Germinal center (tissue), 1 donor: ENCODE measurements at regions not wholly inside any gene's neighbourhood (a gene's known extent, or its start where the extent isn't known, plus 50 kb on each side); places are given as distances from the start of the nearest gene placed in this dataset.

Source experiments
- DNase-seq: peaks from one replicate; pipeline ENCODE4 v3.0.0; 2012; ENCODE audit warnings: mixed read lengths, low spot score

GRCh38 chr3:124605781-124606579, 124.3 kb upstream of the UMPS start:
- no peak for DNase-seq

DNA sequence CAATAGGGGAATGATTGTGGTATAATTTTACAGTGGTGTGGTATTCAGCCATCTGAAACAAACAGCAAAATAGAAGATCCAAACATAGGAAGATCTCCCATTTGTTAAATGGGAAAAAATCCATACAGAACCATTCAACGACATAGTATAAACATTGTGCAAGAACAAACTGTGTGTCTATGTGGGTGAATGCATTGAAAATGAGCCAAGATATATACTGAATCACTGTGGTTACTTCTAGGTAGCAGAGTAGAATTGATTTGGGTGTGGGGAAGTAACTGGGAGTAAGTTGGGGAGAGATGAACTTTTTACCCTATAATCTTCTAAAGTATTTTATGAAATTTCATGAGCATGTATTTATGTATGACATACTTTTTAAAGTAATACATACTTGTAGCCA, 123.1 kb upstream of the UMPS start:
- DNase-seq: no peak

GRCh38 chr3:124609402-124609801, 120.8 kb upstream of the UMPS start:
- DNase-seq: no peak

DNA sequence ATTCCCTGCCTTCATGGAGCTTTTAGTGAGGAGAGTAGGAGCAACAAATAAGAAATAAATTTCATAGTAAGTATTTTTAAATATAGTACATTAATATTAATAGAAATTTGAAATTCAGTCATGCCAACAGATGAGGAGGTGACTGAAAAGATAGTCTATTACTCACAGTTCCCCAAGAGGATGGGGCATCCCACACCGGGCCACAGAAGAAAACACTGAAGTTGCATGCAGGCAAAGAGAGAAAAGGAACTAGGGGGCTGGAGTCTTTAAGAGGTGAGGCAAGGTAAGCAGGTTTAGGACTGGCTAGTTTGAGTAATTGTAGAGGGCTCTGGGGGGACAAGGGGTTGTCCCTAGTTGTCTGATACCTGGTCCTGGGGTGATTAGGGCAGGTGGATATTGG, 120.1 kb upstream of the UMPS start:
- DNase-seq: no peak

- no peak for DNase-seq
Measured at GRCh38 chr3:124611520-124611919, 118.7 kb upstream of the UMPS start.

- no peak for DNase-seq
Measured at GRCh38 chr3:124615896-124616543, 114.2 kb upstream of the UMPS start.

DNA sequence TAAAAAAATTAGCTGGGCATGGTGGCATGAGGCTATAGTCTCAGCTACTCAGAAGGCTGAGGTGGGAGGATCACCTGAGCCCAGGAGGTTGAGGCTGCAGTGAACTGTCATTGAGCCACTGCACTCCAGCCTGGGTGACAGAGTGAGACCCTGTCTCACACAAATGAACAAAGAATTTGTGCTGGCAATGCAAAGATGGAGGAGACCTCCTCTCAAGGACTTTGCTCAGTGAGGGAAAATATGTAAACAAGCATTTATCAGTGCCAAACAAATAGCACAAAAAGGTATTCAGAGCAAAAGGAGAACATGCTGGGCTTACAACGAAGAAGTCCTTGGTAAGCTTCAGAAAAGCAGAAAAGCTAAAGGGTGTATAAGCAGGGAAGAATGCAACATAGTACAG, 113.1 kb upstream of the UMPS start:
- DNase-seq: no peak

GRCh38 chr3:124619887-124620599, 110.2 kb upstream of the UMPS start:
- DNase-seq: no peak

GRCh38 chr3:124620600-124621063, 109.6 kb upstream of the UMPS start:
- no peak for DNase-seq

DNA sequence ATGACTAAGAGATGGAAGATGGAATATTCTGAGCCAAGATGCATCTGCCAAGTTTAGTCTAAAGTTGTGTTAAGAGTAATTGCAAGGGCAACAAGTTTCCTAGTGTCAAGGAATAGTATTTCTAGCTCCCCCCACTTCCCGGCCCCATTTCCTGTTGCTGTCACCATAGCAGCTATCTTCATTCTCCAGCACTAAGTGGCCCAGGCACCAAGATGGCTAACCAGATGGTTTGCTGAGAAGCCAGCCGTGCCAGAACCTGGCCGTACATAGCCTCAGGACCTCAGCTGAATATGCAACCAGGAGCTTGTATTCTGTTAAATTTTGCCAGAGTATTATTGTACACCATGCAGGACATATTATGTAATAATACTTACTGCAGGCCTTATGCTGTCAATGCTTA, 108.8 kb upstream of the UMPS start:
- no peak for DNase-seq

GRCh38 chr3:124625074-124625473, 105.2 kb upstream of the UMPS start:
- DNase-seq: no peak

GRCh38 chr3:124627501-124627908, 102.7 kb upstream of the UMPS start:
- no peak for DNase-seq

- DNase-seq: no peak
Measured at GRCh38 chr3:124628863-124629262, 101.4 kb upstream of the UMPS start.

GRCh38 chr3:124629497-124629896, 100.8 kb upstream of the UMPS start:
- DNase-seq: no peak

DNA sequence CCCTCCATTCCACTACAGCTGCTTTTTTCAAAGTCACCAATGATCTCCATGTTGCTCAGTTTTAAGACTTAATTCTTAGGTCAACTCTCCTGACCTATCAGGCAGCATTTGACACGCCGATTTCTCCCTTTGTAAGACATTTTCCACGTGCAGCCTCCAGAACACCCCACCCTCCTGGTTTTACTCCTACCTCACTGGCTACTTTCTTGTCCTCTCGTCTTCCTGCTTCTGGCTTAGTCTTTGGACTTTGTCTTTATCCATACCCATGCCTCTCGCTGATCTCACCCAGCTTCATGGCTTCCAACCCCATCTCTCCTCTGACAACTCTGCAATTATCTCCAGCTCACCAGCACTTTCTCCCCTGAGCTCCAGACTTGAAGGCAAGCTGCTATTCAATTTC, 99.3 kb upstream of the UMPS start:
- no peak for DNase-seq

GRCh38 chr3:124631727-124632126, 98.5 kb upstream of the UMPS start:
- no peak for DNase-seq

- DNase-seq: no peak
Measured at GRCh38 chr3:124632566-124633140, 97.6 kb upstream of the UMPS start.

GRCh38 chr3:124633524-124633923, 96.7 kb upstream of the UMPS start:
- no peak for DNase-seq

DNA sequence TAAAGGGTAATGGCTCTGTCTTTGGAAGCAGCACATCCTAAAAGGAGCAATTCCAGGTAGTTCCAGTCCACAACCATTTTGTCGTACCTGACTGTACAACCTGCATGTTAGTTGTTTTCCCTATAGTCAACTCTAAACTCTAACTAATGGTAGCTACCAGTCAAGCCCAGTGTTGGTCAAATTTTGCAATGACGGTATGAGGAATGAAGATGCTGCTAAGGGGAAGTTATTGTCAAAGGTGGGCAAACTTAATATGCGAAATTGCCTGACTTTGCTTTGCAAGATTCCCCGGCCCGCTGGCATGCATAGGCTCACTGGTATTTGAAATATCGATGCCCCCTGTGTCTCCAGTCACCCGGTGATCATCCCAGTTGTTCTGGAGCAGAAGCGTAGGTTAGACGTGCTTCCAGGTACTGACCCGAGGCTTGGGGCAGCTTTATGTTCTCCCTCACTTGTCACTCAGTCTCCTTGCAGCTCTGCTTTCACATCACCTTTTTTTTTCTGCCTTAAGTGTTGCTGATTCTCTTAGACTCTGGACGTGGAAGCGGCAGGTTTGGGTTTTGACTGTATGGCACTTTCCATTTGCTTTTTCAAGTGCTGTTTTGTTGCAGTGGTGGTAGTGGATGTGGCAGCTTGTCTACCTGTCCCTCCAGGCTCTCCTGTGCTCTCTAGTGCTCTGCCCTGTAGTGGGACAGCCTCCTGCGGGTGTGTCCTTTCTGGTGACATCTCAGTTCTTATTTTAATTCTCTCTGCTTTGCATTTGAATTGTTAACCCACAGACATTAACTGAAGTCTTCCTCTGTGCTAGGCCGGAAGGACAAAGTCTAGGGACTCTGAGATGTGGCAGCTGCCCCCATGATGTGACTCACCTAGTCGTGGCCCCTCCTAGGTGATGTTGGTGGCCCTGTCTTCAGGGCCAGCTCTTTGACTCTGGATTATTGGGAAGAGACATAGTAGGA, 95.8 kb upstream of the UMPS start:
- no peak for DNase-seq

- DNase-seq: no peak
Measured at GRCh38 chr3:124635169-124635539, 95.1 kb upstream of the UMPS start.

GRCh38 chr3:124636101-124636862, 94.0 kb upstream of the UMPS start:
- DNase-seq: no peak
